Uterus (tissue), 2 donors: ENCODE measurements at regions not wholly inside any gene's neighbourhood (a gene's known extent, or its start where the extent isn't known, plus 50 kb on each side); places are given as distances from the start of the nearest gene placed in this dataset.

Experiments
- CTCF ChIP-seq, 4 experiments: fragments of 200-600 bp in 2 of 4; fragments of 450-650 bp in 2 of 4; sonication (generic) in 2 of 4; IDR thresholded peaks; one replicate each; pipeline ENCODE4 v1.5.1; 2016 to 2019; ENCODE audit warnings: antibody characterized with exemption in 4 of 4, mild to moderate bottlenecking in 2 of 4, moderate library complexity in 1 of 4
- POLR2A ChIP-seq, 2 donors: fragments of 450-650 bp; IDR thresholded peaks; one replicate each; pipeline ENCODE4 v1.6.1; 2016; ENCODE audit warnings: antibody characterized with exemption in 2 of 2, mild to moderate bottlenecking in 1 of 2, moderate library complexity in 1 of 2

- TF ChIP-seq CTCF (IDR thresholded peaks at IDR 0.05) (no peak), POLR2A (IDR thresholded peaks at IDR 0.05) (no peak)
Observed at GRCh38 chr9:130766021-130766926, 68.8 kb upstream of the ABL1 start.
